H9 (cell line): ENCODE measurements at regions not wholly inside any gene's neighbourhood (a gene's known extent, or its start where the extent isn't known, plus 50 kb on each side); places are given as distances from the start of the nearest gene placed in this dataset.

Experiments
- DNase-seq: peaks from one replicate; pipeline ENCODE4 v3.0.0-alpha.2; 2017
- H2AFZ ChIP-seq: one replicate; pipeline ENCODE4 v1.6.1; 2013; ENCODE audit warnings: mild to moderate bottlenecking, low read length, control low read depth, moderate library complexity
- H2AK5ac ChIP-seq: 2 replicates; pipeline ENCODE4 v1.6.1; 2013; ENCODE audit warnings: low read length, control low read depth, mixed read lengths; ENCODE audit not compliant: insufficient read length
- H2BK120ac ChIP-seq: one replicate; pipeline ENCODE4 v1.6.1; 2013; ENCODE audit warnings: low read depth, mild to moderate bottlenecking, low read length, control low read depth, inconsistent platforms; ENCODE audit not compliant: poor library complexity, severe bottlenecking
- H2BK12ac ChIP-seq: 2 replicates; pipeline ENCODE4 v1.6.1; 2013; ENCODE audit warnings: low read length, control low read depth, mixed read lengths, low read depth; ENCODE audit not compliant: insufficient read length
- H2BK15ac ChIP-seq: 2 replicates; pipeline ENCODE4 v1.6.1; 2013; ENCODE audit warnings: low read depth, low read length, control low read depth
- H2BK20ac ChIP-seq: one replicate; pipeline ENCODE4 v1.6.1; 2013; ENCODE audit warnings: low read depth, mild to moderate bottlenecking, low read length, control low read depth, inconsistent platforms; ENCODE audit not compliant: poor library complexity, severe bottlenecking
- H2BK5ac ChIP-seq: 2 replicates; pipeline ENCODE4 v1.6.1; 2013; ENCODE audit warnings: low read length, control low read depth, mixed read lengths; ENCODE audit not compliant: insufficient read length
- H3K14ac ChIP-seq: 2 replicates; pipeline ENCODE4 v1.6.1; 2013; ENCODE audit warnings: low read length, control low read depth; ENCODE audit not compliant: insufficient read depth
- H3K18ac ChIP-seq: 2 replicates; pipeline ENCODE4 v1.6.1; 2013; ENCODE audit warnings: low read depth, mild to moderate bottlenecking, mixed read lengths, low read length, control low read depth; ENCODE audit not compliant: insufficient read length
- H3K23ac ChIP-seq: 2 replicates; pipeline ENCODE4 v1.6.1; 2013; ENCODE audit warnings: low read length, control low read depth, mixed read lengths, low read depth; ENCODE audit not compliant: insufficient read length
- H3K23me2 ChIP-seq: 2 replicates; pipeline ENCODE4 v1.6.1; 2013; ENCODE audit warnings: low read depth, mild to moderate bottlenecking, mixed read lengths, low read length, control low read depth; ENCODE audit not compliant: insufficient read length, poor library complexity, severe bottlenecking
- H3K27ac ChIP-seq: 2 replicates; pipeline ENCODE4 v1.5.1; 2013; ENCODE audit warnings: low read length, control low read depth, mixed read lengths, low read depth; ENCODE audit not compliant: insufficient read length
- H3K27me3 ChIP-seq: 2 replicates; pipeline ENCODE4 v1.6.1; 2013; ENCODE audit warnings: low read length, control low read depth, inconsistent platforms; ENCODE audit not compliant: insufficient read depth
- H3K4ac ChIP-seq: 2 replicates; pipeline ENCODE4 v1.6.1; 2013; ENCODE audit warnings: low read depth, mild to moderate bottlenecking, control low read depth, inconsistent platforms, low read length, moderate library complexity
- H3K4me1 ChIP-seq: 2 replicates; pipeline ENCODE4 v1.6.1; 2013; ENCODE audit warnings: low read length, control low read depth, inconsistent platforms; ENCODE audit not compliant: insufficient read depth
- H3K4me2 ChIP-seq: 2 replicates; pipeline ENCODE4 v1.6.1; 2013; ENCODE audit warnings: low read length, control low read depth, mixed read lengths; ENCODE audit not compliant: insufficient read length, insufficient read depth
- H3K56ac ChIP-seq: 2 replicates; pipeline ENCODE4 v1.6.1; 2013; ENCODE audit warnings: low read depth, mild to moderate bottlenecking, mixed read lengths, low read length, control low read depth; ENCODE audit not compliant: insufficient read length
- H3K79me1 ChIP-seq: 2 replicates; pipeline ENCODE4 v1.6.1; 2013; ENCODE audit warnings: low read depth, mild to moderate bottlenecking, moderate library complexity, low read length, control low read depth, inconsistent platforms; ENCODE audit not compliant: insufficient read depth, poor library complexity, severe bottlenecking
- H3K79me2 ChIP-seq: 2 replicates; pipeline ENCODE4 v1.6.1; 2013; ENCODE audit warnings: low read length, control low read depth, inconsistent platforms; ENCODE audit not compliant: insufficient read depth
- H3K9ac ChIP-seq: 2 replicates; pipeline ENCODE4 v1.6.1; 2013; ENCODE audit warnings: low read length, control low read depth, mixed read lengths; ENCODE audit not compliant: insufficient read length; ENCODE audit errors: extremely low read depth
- H3K9me3 ChIP-seq: one replicate; pipeline ENCODE4 v1.6.1; 2013; ENCODE audit warnings: low read depth, low read length, inconsistent platforms; ENCODE audit not compliant: control insufficient read depth
- H3T11ph ChIP-seq: one replicate; pipeline ENCODE4 v1.6.1; 2013; ENCODE audit warnings: mild to moderate bottlenecking, low read length, control low read depth, inconsistent platforms
- H4K20me1 ChIP-seq: one replicate; pipeline ENCODE4 v1.6.1; 2013; ENCODE audit not compliant: control insufficient read depth, insufficient read length, insufficient read depth
- H4K5ac ChIP-seq: 2 replicates; pipeline ENCODE4 v1.6.1; 2013; ENCODE audit warnings: low read depth, mild to moderate bottlenecking, mixed read lengths, low read length, control low read depth; ENCODE audit not compliant: insufficient read length
- H4K8ac ChIP-seq: replicated peaks from 2 replicates; pipeline ENCODE4 v1.6.1; 2013; ENCODE audit warnings: low read length, control low read depth, mixed read lengths, low read depth; ENCODE audit not compliant: insufficient read length
- H4K91ac ChIP-seq: 2 replicates; pipeline ENCODE4 v1.6.1; 2013; ENCODE audit warnings: low read depth, mild to moderate bottlenecking, moderate library complexity, mixed read lengths, low read length, control low read depth; ENCODE audit not compliant: insufficient read length
- H3K27ac Mint-ChIP-seq, 3 experiments: 2 replicates in 2 of 3; 3 replicates in 1 of 3; pipeline ENCODE4 v1.8.0; 2020 to 2021; ENCODE audit warnings: mixed read lengths in 3 of 3, mild to moderate bottlenecking in 1 of 3, moderate library complexity in 1 of 3
- H3K27me3 Mint-ChIP-seq: 2 replicates; pipeline ENCODE4 v1.8.0; 2021; ENCODE audit warnings: low read depth, mild to moderate bottlenecking, moderate library complexity, mixed read lengths
- H3K36me3 Mint-ChIP-seq, 3 experiments: 2 replicates in 2 of 3; 3 replicates in 1 of 3; pipeline ENCODE4 v1.8.0; 2020 to 2021; ENCODE audit warnings: low read depth in 3 of 3, mixed read lengths in 3 of 3; ENCODE audit not compliant: insufficient read depth in 1 of 3
- H3K4me1 Mint-ChIP-seq, 2 experiments: 2 replicates each; pipeline ENCODE4 v1.8.0; 2020; ENCODE audit warnings: mixed read lengths in 2 of 2
- H3K4me3 Mint-ChIP-seq, 2 experiments: 2 replicates in 1 of 2; 3 replicates in 1 of 2; pipeline ENCODE4 v1.8.0; 2020 to 2021; ENCODE audit warnings: mild to moderate bottlenecking in 2 of 2, mixed read lengths in 2 of 2, moderate library complexity in 1 of 2
- H3K9me3 Mint-ChIP-seq, 2 experiments: 2 replicates in 1 of 2; 3 replicates in 1 of 2; pipeline ENCODE4 v1.8.0; 2020; ENCODE audit warnings: mild to moderate bottlenecking in 2 of 2, mixed read lengths in 2 of 2, moderate library complexity in 1 of 2
- WGBS: extraction: QIAGEN DNeasy Blood & Tissue Kit; methylation state at CpG from one replicate; pipeline ENCODE4 v1.1.7; 2013; ENCODE audit warnings: missing lambda C conversion rate, low lambda C conversion rate, mixed read lengths; ENCODE audit not compliant: insufficient read length; ENCODE audit errors: extremely low coverage; 5-methylcytosine and 5-hydroxymethylcytosine counted together
- TF ChIP-seq, protein P1 (sequence below): fragments of 200-600 bp; sonication (generic); conservative IDR thresholded peaks from 3 replicates; pipeline ENCODE4 v1.8.0; 2021; ENCODE audit warnings: antibody characterized with exemption, mild to moderate bottlenecking

DNA sequence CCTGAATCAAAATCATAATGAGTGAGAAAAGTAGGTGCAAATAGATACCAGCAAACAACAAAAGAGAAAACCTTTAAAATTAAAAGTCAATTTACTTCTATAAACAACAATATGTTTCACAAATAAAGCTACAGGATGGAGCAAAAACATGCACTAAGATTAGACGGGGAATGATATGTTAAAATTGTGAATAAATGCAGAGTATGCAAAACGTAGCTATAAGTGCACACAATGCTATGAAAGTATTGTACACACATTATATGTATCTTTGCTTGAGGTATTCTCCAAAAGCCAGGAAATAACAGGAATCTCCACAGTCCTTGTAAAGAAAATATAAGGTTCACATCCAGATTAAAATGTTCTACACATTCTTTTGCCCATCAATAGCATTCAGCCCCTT is 523.9 kb downstream of the EFNB2 start:
- Histone ChIP-seq H2AFZ (no peak overlapping the region), H3K18ac (no peak overlapping the region), H4K20me1 (no peaks in the 10 kb centered on the region), H2AK5ac (no peak overlapping the region), H3K9me3 (no peaks in the 10 kb centered on the region), H3K27ac (no peak overlapping the region), H3K27me3 (no peaks in the 10 kb centered on the region), H3K4ac (no peak overlapping the region), H3K4me2 (no peak overlapping the region), H3K79me2 (no peaks in the 10 kb centered on the region), H3K23me2 (no peaks in the 10 kb centered on the region), H4K5ac (no peak overlapping the region), H4K8ac (no peak overlapping the region), H2BK15ac (no peak overlapping the region), H2BK120ac (no peak overlapping the region), H3K4me1 (no peaks in the 10 kb centered on the region), H3K56ac (no peak overlapping the region), H3K79me1 (no peaks in the 10 kb centered on the region), H2BK5ac (no peak overlapping the region), H3K14ac (no peak overlapping the region), H3K9ac (no peak overlapping the region), H3T11ph (no peak overlapping the region), H3K23ac (no peak overlapping the region), H4K91ac (no peak overlapping the region), H2BK12ac (no peak overlapping the region), H2BK20ac (no peak overlapping the region)
- Mint-ChIP-seq H3K9me3 (no peaks in the 10 kb centered on the region; a peak in 1 of 5 replicates), H3K4me3 (no peak overlapping the region), H3K27me3 (no peaks in the 10 kb centered on the region), H3K36me3 (no peaks in the 10 kb centered on the region; a peak in 1 of 7 replicates), H3K27ac (no peak overlapping the region), H3K4me1 (no peaks in the 10 kb centered on the region)
- no peak for DNase-seq
- no CpG with 5 or more reads among the region's 2 CpGs for WGBS
- TF ChIP-seq, protein P1, sequence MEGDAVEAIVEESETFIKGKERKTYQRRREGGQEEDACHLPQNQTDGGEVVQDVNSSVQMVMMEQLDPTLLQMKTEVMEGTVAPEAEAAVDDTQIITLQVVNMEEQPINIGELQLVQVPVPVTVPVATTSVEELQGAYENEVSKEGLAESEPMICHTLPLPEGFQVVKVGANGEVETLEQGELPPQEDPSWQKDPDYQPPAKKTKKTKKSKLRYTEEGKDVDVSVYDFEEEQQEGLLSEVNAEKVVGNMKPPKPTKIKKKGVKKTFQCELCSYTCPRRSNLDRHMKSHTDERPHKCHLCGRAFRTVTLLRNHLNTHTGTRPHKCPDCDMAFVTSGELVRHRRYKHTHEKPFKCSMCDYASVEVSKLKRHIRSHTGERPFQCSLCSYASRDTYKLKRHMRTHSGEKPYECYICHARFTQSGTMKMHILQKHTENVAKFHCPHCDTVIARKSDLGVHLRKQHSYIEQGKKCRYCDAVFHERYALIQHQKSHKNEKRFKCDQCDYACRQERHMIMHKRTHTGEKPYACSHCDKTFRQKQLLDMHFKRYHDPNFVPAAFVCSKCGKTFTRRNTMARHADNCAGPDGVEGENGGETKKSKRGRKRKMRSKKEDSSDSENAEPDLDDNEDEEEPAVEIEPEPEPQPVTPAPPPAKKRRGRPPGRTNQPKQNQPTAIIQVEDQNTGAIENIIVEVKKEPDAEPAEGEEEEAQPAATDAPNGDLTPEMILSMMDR = no peak
